ENCODE measurements at regions not wholly inside any gene's neighbourhood (a gene's known extent, or its start where the extent isn't known, plus 50 kb on each side); places are given as distances from the start of the nearest gene placed in this dataset.
"Not testable (repeated sequence)": the region's sequence is repeated elsewhere in the genome, so short reads cannot be mapped to it uniquely, and the experiment has no call there.

- no peak overlapping the region for H3K4me2 ChIP-seq
- no peaks in the 10 kb centered on the region for H3K36me3 ChIP-seq
- H3K9me3 ChIP-seq (replicated peaks in 1 of 11), result no peaks in the 10 kb centered on the region
- no peaks in the 10 kb centered on the region for H3K4me1 ChIP-seq
- no peak overlapping the region for H3K9ac ChIP-seq
- H3K27me3 ChIP-seq, result no peaks in the 10 kb centered on the region
- no peak for TF ChIP-seq Cebpa-rat (IDR thresholded peaks at IDR 0.05)
- H3K4me3 ChIP-seq, result no peak overlapping the region
- no peak overlapping the region for H3K27ac ChIP-seq
- no peaks in the 10 kb centered on the region for H4K20me1 ChIP-seq
Measured at GRCh38 chr2:192669505-192670091, 474.9 kb upstream of the TMEFF2 start.

GRCh38 chr2:192660555-192660954 is 465.8 kb upstream of the TMEFF2 start:
- not testable (repeated sequence) for H3K36me3 ChIP-seq; H3K4me3 ChIP-seq; H3K27me3 ChIP-seq; H3K4me1 ChIP-seq; H4K20me1 ChIP-seq; H3K9me3 ChIP-seq (replicated peaks in 1 of 11); H3K4me2 ChIP-seq; H3K27ac ChIP-seq; H3K9ac ChIP-seq

GRCh38 chr2:192657362-192657761 is 462.6 kb upstream of the TMEFF2 start:
- Histone ChIP-seq H3K4me3 (no peak overlapping the region), H4K20me1 (no peaks in the 10 kb centered on the region), H3K27ac (no peak overlapping the region), H3K4me2 (no peak overlapping the region), H3K4me1 (no peaks in the 10 kb centered on the region), H3K36me3 (no peaks in the 10 kb centered on the region), H3K9me3 (replicated peaks in 1 of 11) (no peaks in the 10 kb centered on the region), H3K9ac (no peak overlapping the region), H3K27me3 (no peaks in the 10 kb centered on the region)
- TF ChIP-seq Cebpa-rat (IDR thresholded peaks at IDR 0.05), result no peak

- no peaks in the 10 kb centered on the region for H3K9me3 ChIP-seq (replicated peaks in 1 of 11)
- no peak overlapping the region for H3K4me2 ChIP-seq
- H3K36me3 ChIP-seq, result no peaks in the 10 kb centered on the region
- no peak overlapping the region for H3K4me3 ChIP-seq
- no peak overlapping the region for H3K27ac ChIP-seq
- no peak for TF ChIP-seq Cebpa-rat (IDR thresholded peaks at IDR 0.05)
- no peak overlapping the region for H3K9ac ChIP-seq
- no peaks in the 10 kb centered on the region for H3K27me3 ChIP-seq
- no peaks in the 10 kb centered on the region for H4K20me1 ChIP-seq
- H3K4me1 ChIP-seq, result no peaks in the 10 kb centered on the region
Measured at GRCh38 chr2:192655916-192656315, 461.2 kb upstream of the TMEFF2 start.

- Histone ChIP-seq H3K27me3 (no peaks in the 10 kb centered on the region), H3K4me3 (no peak overlapping the region), H3K9ac (no peak overlapping the region), H3K4me2 (no peak overlapping the region), H3K36me3 (no peaks in the 10 kb centered on the region), H3K27ac (no peak overlapping the region), H4K20me1 (no peaks in the 10 kb centered on the region), H3K4me1 (no peaks in the 10 kb centered on the region), H3K9me3 (replicated peaks in 1 of 11) (no peaks in the 10 kb centered on the region)
- no peak for TF ChIP-seq Cebpa-rat (IDR thresholded peaks at IDR 0.05)
Measured at GRCh38 chr2:192645811-192646598, 451.3 kb upstream of the TMEFF2 start.

- Histone ChIP-seq H4K20me1 (no peaks in the 10 kb centered on the region), H3K4me3 (no peak overlapping the region), H3K36me3 (no peaks in the 10 kb centered on the region), H3K9me3 (replicated peaks in 1 of 11) (no peaks in the 10 kb centered on the region), H3K27ac (no peak overlapping the region), H3K27me3 (no peaks in the 10 kb centered on the region), H3K4me1 (no peaks in the 10 kb centered on the region), H3K9ac (no peak overlapping the region), H3K4me2 (no peak overlapping the region)
- no peak for TF ChIP-seq Cebpa-rat (IDR thresholded peaks at IDR 0.05)
Measured at GRCh38 chr2:192634557-192634956, 439.8 kb upstream of the TMEFF2 start.

- H3K9me3 ChIP-seq (replicated peaks in 1 of 11), result no peaks in the 10 kb centered on the region
- no peak overlapping the region for H3K4me2 ChIP-seq
- no peaks in the 10 kb centered on the region for H3K36me3 ChIP-seq
- no peak overlapping the region for H3K9ac ChIP-seq
- no peak for TF ChIP-seq Cebpa-rat (IDR thresholded peaks at IDR 0.05)
- H4K20me1 ChIP-seq, result no peaks in the 10 kb centered on the region
- H3K4me1 ChIP-seq, result no peaks in the 10 kb centered on the region
- H3K27ac ChIP-seq, result no peak overlapping the region
- no peak overlapping the region for H3K4me3 ChIP-seq
- H3K27me3 ChIP-seq, result no peaks in the 10 kb centered on the region
Measured at GRCh38 chr2:192628017-192628416, 433.3 kb upstream of the TMEFF2 start.

GRCh38 chr2:192615105-192615504 is 420.4 kb upstream of the TMEFF2 start:
- H3K27me3 ChIP-seq, result no peaks in the 10 kb centered on the region
- H3K27ac ChIP-seq, result no peak overlapping the region
- H4K20me1 ChIP-seq, result no peaks in the 10 kb centered on the region
- H3K9me3 ChIP-seq (replicated peaks in 1 of 11), result no peaks in the 10 kb centered on the region
- H3K4me2 ChIP-seq, result no peak overlapping the region
- no peak overlapping the region for H3K9ac ChIP-seq
- H3K4me3 ChIP-seq, result no peak overlapping the region
- no peaks in the 10 kb centered on the region for H3K36me3 ChIP-seq
- TF ChIP-seq Cebpa-rat (IDR thresholded peaks at IDR 0.05), result no peak
- H3K4me1 ChIP-seq, result peaks cover 0 to 17% (median 11%) of the 10 kb centered on the region in 10 experiments; a peak in 13 of 20 replicates

GRCh38 chr2:192604295-192604694 is 409.6 kb upstream of the TMEFF2 start:
- no peaks in the 10 kb centered on the region for H3K36me3 ChIP-seq
- no peak for TF ChIP-seq Cebpa-rat (IDR thresholded peaks at IDR 0.05)
- H3K27me3 ChIP-seq, result no peaks in the 10 kb centered on the region
- no peaks in the 10 kb centered on the region for H4K20me1 ChIP-seq
- H3K9ac ChIP-seq, result no peak overlapping the region
- peaks cover 12 to 41% (median 26%) of the 10 kb centered on the region in 11 experiments; a peak in 17 of 22 replicates for H3K9me3 ChIP-seq (replicated peaks in 1 of 11)
- no peak overlapping the region for H3K27ac ChIP-seq
- H3K4me2 ChIP-seq, result no peak overlapping the region
- no peak overlapping the region for H3K4me3 ChIP-seq
- no peaks in the 10 kb centered on the region for H3K4me1 ChIP-seq

GRCh38 chr2:192598649-192599048 is 403.9 kb upstream of the TMEFF2 start:
- not testable (repeated sequence) for H3K9ac ChIP-seq, H3K4me1 ChIP-seq, H3K27me3 ChIP-seq, H3K36me3 ChIP-seq, H3K4me2 ChIP-seq, H4K20me1 ChIP-seq, H3K4me3 ChIP-seq, H3K27ac ChIP-seq
- H3K9me3 ChIP-seq (replicated peaks in 1 of 11), result peaks cover 0 to 25% (median 13%) of the 10 kb centered on the region in 11 experiments; a peak in 8 of 22 replicates
